Mesendoderm (in vitro differentiated cells): ENCODE measurements at regions not wholly inside any gene's neighbourhood (a gene's known extent, or its start where the extent isn't known, plus 50 kb on each side); places are given as distances from the start of the nearest gene placed in this dataset.

ENCODE experiments used
- DNase-seq: peaks from one replicate; pipeline ENCODE4 v3.0.0; 2013
- H2AK5ac ChIP-seq: 2 replicates; pipeline ENCODE4 v1.6.1; 2013; ENCODE audit warnings: low read length, inconsistent platforms
- H2BK120ac ChIP-seq: 2 replicates; pipeline ENCODE4 v1.6.1; 2013; ENCODE audit warnings: low read depth, mild to moderate bottlenecking, low read length, moderate library complexity, mixed read lengths
- H2BK15ac ChIP-seq: replicated peaks from 2 replicates; pipeline ENCODE4 v1.6.1; 2013; ENCODE audit warnings: low read depth, mild to moderate bottlenecking, moderate library complexity
- H2BK5ac ChIP-seq: 2 replicates; pipeline ENCODE4 v1.6.1; 2013; ENCODE audit warnings: low read length, inconsistent platforms
- H3K18ac ChIP-seq: 2 replicates; pipeline ENCODE4 v1.6.1; 2013; ENCODE audit warnings: mild to moderate bottlenecking, low read length, mixed read lengths
- H3K23ac ChIP-seq: one replicate; pipeline ENCODE4 v1.6.1; 2013; ENCODE audit warnings: low read length
- H3K27ac ChIP-seq: 2 replicates; pipeline ENCODE4 v1.5.1; 2013; ENCODE audit warnings: low read depth, mild to moderate bottlenecking, inconsistent platforms, low read length, moderate library complexity
- H3K27me3 ChIP-seq: 2 replicates; pipeline ENCODE4 v1.6.1; 2013; ENCODE audit warnings: low read length, control low read depth, mild to moderate bottlenecking, inconsistent platforms; ENCODE audit not compliant: insufficient read depth, poor library complexity
- H3K36me3 ChIP-seq: 2 replicates; pipeline ENCODE4 v1.6.1; 2013; ENCODE audit warnings: low read length, inconsistent platforms; ENCODE audit not compliant: control insufficient read depth, insufficient read depth
- H3K4ac ChIP-seq: one replicate; pipeline ENCODE4 v1.6.1; 2013; ENCODE audit warnings: low read depth, mild to moderate bottlenecking, low read length, moderate library complexity
- H3K4me1 ChIP-seq: 2 replicates; pipeline ENCODE4 v1.6.1; 2013; ENCODE audit warnings: low read depth, low read length, inconsistent platforms; ENCODE audit not compliant: control insufficient read depth
- H3K4me2 ChIP-seq: 2 replicates; pipeline ENCODE4 v1.6.1; 2013; ENCODE audit warnings: low read length
- H3K4me3 ChIP-seq: 2 replicates; pipeline ENCODE4 v1.5.1; 2013; ENCODE audit warnings: mild to moderate bottlenecking, low read length
- H3K56ac ChIP-seq: one replicate; pipeline ENCODE4 v1.6.1; 2013; ENCODE audit warnings: low read length
- H3K79me1 ChIP-seq: 2 replicates; pipeline ENCODE4 v1.6.1; 2013; ENCODE audit warnings: low read length, inconsistent platforms
- H3K79me2 ChIP-seq: 2 replicates; pipeline ENCODE4 v1.6.1; 2013; ENCODE audit warnings: mild to moderate bottlenecking, low read length; ENCODE audit not compliant: control insufficient read depth, insufficient read depth
- H3K9ac ChIP-seq: 2 replicates; pipeline ENCODE4 v1.6.1; 2013; ENCODE audit warnings: low read length, inconsistent platforms
- H4K5ac ChIP-seq: one replicate; pipeline ENCODE4 v1.6.1; 2013; ENCODE audit warnings: low read length
- H4K8ac ChIP-seq: one replicate; pipeline ENCODE4 v1.6.1; 2013; ENCODE audit warnings: low read depth, mild to moderate bottlenecking, control low read depth, low read length, moderate library complexity
- WGBS: extraction: QIAGEN DNeasy Blood & Tissue Kit; methylation state at CpG from one replicate; pipeline ENCODE4 v1.1.7; 2013; ENCODE audit warnings: low lambda C conversion rate, missing lambda C conversion rate; ENCODE audit not compliant: insufficient coverage; ENCODE audit errors: extremely low coverage; 5-methylcytosine and 5-hydroxymethylcytosine counted together

DNA sequence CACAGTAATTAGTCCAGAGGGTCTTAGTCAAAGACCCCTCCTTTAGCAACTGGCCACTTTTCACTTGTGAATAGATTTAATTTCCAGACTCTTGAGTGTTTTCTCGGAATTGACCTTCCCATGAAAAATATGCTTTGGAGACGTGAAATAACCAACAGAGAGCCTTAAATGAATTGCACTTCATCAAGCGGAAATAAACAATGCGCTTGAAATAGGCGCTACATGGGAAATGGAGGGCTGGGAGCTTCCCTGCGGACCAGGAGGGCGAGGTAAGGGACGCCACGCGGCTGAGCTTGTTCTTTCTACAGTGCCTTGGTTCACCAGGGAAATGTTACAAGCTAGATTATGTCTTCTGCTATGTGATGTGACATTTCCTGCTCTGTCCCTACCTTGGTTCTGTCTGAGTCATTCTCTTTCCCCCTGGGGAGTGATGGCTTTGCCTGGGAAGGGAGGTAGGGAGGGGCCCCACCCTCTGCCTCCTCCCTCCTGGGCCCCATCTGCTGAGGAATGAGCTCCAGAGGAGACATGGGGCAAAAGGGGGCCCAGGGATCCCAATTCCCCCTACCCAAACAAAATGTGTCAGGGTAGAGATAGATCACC is 619.3 kb downstream of the PTPRU start:
- H3K4me3 ChIP-seq, result no peak overlapping the region
- H3K4me2 ChIP-seq, result no peak overlapping the region
- H3K4me1 ChIP-seq, result peaks cover 6% of the 10 kb centered on the region
- no peak overlapping the region for H2AK5ac ChIP-seq
- H3K56ac ChIP-seq, result no peak overlapping the region
- no peaks in the 10 kb centered on the region for H3K36me3 ChIP-seq
- H2BK5ac ChIP-seq, result no peak overlapping the region
- H3K79me2 ChIP-seq, result no peaks in the 10 kb centered on the region
- no peak overlapping the region for H2BK120ac ChIP-seq
- no peak overlapping the region for H4K8ac ChIP-seq
- no peak overlapping the region for H2BK15ac ChIP-seq
- DNase-seq, result no peak
- no peaks in the 10 kb centered on the region for H3K79me1 ChIP-seq
- no CpG with 5 or more reads among the region's 10 CpGs for WGBS
- H3K23ac ChIP-seq, result no peak overlapping the region
- no peaks in the 10 kb centered on the region for H3K27me3 ChIP-seq
- H3K4ac ChIP-seq, result no peak overlapping the region
- H4K5ac ChIP-seq, result no peak overlapping the region
- no peak overlapping the region for H3K27ac ChIP-seq
- H3K9ac ChIP-seq, result no peak overlapping the region
- H3K18ac ChIP-seq, result no peak overlapping the region

DNA sequence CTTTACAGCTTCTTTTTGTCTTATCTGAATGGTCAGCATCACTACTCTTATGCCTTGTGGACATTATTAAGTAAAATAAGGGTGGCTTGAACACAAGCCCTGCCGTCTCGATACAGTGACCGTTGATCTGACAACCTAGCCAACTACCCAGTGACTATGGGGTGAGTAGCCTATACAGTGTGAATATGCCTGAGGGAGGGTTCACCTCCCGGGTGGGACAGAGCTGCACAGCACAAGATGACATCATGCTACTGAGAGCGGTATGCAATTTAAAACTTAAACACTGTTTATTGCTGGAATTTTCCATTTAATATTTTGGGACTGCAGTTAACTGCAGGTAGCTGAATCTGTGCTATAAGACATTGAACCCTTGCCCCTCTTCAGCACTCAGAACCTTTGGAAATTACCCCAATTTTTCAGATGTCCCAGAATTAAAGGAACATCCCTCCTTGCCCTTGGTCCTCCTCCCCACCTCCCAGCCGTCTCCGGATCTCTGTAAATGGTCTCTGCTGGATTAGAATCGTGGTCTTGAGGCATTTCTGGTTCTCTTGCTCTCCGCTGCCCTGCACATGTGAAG is 618.5 kb downstream of the PTPRU start:
- H3K27ac ChIP-seq, result no peak overlapping the region
- no peak overlapping the region for H4K8ac ChIP-seq
- no peak overlapping the region for H2AK5ac ChIP-seq
- no peaks in the 10 kb centered on the region for H3K36me3 ChIP-seq
- peak overlapping the region; percentile 41 for H3K18ac ChIP-seq
- H3K56ac ChIP-seq, result no peak overlapping the region
- no peaks in the 10 kb centered on the region for H3K79me1 ChIP-seq
- no peak overlapping the region for H2BK15ac ChIP-seq
- no peaks in the 10 kb centered on the region for H3K27me3 ChIP-seq
- peaks cover 6% of the 10 kb centered on the region for H3K4me1 ChIP-seq
- no peak overlapping the region for H4K5ac ChIP-seq
- H3K4me3 ChIP-seq, result no peak overlapping the region
- no peak overlapping the region for H2BK5ac ChIP-seq
- no peak overlapping the region for H3K9ac ChIP-seq
- H2BK120ac ChIP-seq, result no peak overlapping the region
- no peak for DNase-seq
- H3K23ac ChIP-seq, result no peak overlapping the region
- WGBS, result no CpG with 5 or more reads among the region's 9 CpGs
- no peaks in the 10 kb centered on the region for H3K79me2 ChIP-seq
- H3K4ac ChIP-seq, result no peak overlapping the region
- H3K4me2 ChIP-seq, result no peak overlapping the region

DNA sequence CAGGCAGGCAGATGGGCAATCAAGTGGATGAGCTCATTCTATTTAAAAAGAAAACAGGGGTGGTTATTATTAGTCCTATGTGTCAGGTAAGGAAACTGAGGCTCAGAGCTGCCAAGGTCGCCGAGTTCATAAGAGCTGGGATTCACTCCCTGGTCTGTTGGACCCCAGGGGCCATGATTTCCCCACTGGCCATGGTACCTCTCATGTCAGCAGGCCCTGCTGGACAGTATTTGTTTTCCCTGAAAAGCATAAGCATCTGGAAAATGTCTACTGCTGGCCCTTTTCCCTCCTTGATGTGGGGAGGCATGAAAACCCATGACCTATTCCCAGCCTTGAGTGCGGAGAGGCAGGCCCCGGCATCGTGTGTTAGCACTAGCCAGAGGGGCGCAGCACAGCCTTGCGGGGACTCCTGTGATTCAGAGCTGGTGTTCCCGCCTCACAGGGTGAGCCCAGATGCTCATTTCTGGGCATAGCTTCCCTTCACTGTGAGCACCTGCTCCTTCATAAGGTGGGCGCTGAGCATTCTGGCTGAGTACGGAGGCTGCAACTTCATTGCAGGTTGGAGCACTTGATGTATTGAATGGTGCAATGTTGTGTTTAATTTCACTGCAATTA is 617.5 kb downstream of the PTPRU start:
- Histone ChIP-seq H4K5ac (no peak overlapping the region), H3K56ac (no peak overlapping the region), H3K79me2 (no peaks in the 10 kb centered on the region), H2BK15ac (no peak overlapping the region), H3K79me1 (no peaks in the 10 kb centered on the region), H3K9ac (no peak overlapping the region), H3K36me3 (no peaks in the 10 kb centered on the region), H3K27me3 (no peaks in the 10 kb centered on the region), H4K8ac (no peak overlapping the region), H3K4me2 (no peak overlapping the region), H3K4ac (no peak overlapping the region), H3K4me1 (peaks cover 6% of the 10 kb centered on the region), H3K4me3 (no peak overlapping the region), H3K18ac (no peak overlapping the region), H3K23ac (no peak overlapping the region), H2AK5ac (no peak overlapping the region), H2BK120ac (no peak overlapping the region), H2BK5ac (no peak overlapping the region), H3K27ac (no peak overlapping the region)
- WGBS, result no CpG with 5 or more reads among the region's 10 CpGs
- no peak for DNase-seq

DNA sequence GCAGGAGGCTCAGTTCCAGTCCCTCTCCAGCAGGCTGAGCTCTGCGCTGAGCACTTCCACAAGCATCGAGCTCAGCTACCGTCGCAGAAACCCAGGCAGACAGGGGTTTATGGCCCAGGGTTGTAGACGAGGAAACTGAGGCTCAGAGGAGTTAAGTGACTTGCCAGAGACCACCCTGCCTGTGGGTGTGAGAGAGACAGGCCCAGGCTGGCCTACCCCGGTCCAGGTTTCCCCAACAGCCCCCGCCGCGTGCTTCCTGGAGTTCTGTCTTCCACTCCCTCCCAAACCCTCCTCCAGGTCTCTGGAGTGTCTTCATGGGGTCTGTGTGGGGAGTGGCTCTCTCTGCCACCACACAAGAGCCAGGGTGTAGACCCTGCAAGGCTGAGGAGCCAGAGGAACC is 615.9 kb downstream of the PTPRU start:
- Histone ChIP-seq H2BK5ac (no peak overlapping the region), H4K8ac (no peak overlapping the region), H2BK120ac (no peak overlapping the region), H3K27ac (no peak overlapping the region), H3K4me1 (peaks cover 6% of the 10 kb centered on the region), H3K36me3 (no peaks in the 10 kb centered on the region), H3K79me1 (no peaks in the 10 kb centered on the region), H3K18ac (no peak overlapping the region), H2AK5ac (no peak overlapping the region), H4K5ac (no peak overlapping the region), H3K23ac (no peak overlapping the region), H3K4ac (no peak overlapping the region), H3K56ac (no peak overlapping the region), H3K4me2 (no peak overlapping the region), H3K27me3 (no peaks in the 10 kb centered on the region), H3K4me3 (no peak overlapping the region), H3K9ac (no peak overlapping the region), H2BK15ac (no peak overlapping the region), H3K79me2 (no peaks in the 10 kb centered on the region)
- WGBS, result no CpG with 5 or more reads among the region's 9 CpGs
- no peak for DNase-seq

DNA sequence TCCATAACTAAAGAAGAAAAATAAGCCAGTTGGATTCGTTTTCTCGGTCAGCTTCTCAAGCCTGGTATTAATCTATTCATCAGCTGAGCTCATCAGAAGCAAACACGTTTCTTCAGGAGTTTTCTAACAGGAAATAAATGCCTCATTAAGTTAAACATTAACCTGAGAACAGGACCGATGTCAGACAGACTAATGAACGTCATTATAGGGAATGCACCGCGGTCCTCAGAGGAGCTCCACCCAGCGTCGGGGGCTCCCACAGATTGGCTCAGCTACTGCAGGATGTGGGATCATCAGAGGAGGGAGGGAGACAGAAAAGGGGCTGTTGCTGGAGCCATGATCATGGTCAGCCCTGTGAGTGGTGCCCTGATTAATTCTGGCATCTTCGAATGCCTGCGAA is 615.4 kb downstream of the PTPRU start:
- Histone ChIP-seq H3K4me3 (no peak overlapping the region), H3K27me3 (no peaks in the 10 kb centered on the region), H3K4me1 (peaks cover 6% of the 10 kb centered on the region), H3K79me2 (no peaks in the 10 kb centered on the region), H4K5ac (no peak overlapping the region), H3K79me1 (no peaks in the 10 kb centered on the region), H3K23ac (no peak overlapping the region), H2BK120ac (no peak overlapping the region), H3K9ac (no peak overlapping the region), H3K36me3 (no peaks in the 10 kb centered on the region), H3K4me2 (no peak overlapping the region), H4K8ac (no peak overlapping the region), H2BK5ac (no peak overlapping the region), H3K18ac (no peak overlapping the region), H3K27ac (no peak overlapping the region), H2BK15ac (no peak overlapping the region), H3K56ac (no peak overlapping the region), H3K4ac (no peak overlapping the region), H2AK5ac (no peak overlapping the region)
- no CpG with 5 or more reads among the region's 11 CpGs for WGBS
- no peak for DNase-seq
